Stomach (tissue), 8 donors: ENCODE measurements at regions not wholly inside any gene's neighbourhood (a gene's known extent, or its start where the extent isn't known, plus 50 kb on each side); places are given as distances from the start of the nearest gene placed in this dataset.

Experiments used
- DNase-seq, 2 donors: peaks; one replicate each; pipeline versions ENCODE4 v3.0.0 to v3.0.0-alpha.2; 2013 to 2019
- H3K27ac ChIP-seq, 5 donors: fragments of 200-600 bp in 4 of 5; sonication (generic) in 4 of 5; one replicate each; pipeline ENCODE4 v1.5.1; 2013 to 2019; ENCODE audit warnings: mild to moderate bottlenecking in 1 of 5, moderate library complexity in 1 of 5
- H3K27me3 ChIP-seq, 3 donors: fragments of 200-600 bp; sonication (generic); one replicate each; pipeline ENCODE4 v1.5.1; 2017 to 2019; ENCODE audit warnings: mixed run types in 1 of 3
- H3K36me3 ChIP-seq, 4 donors: fragments of 200-600 bp; sonication (generic); 1 replicate in 3 of 4; 2 replicates in 1 of 4; pipeline ENCODE4 v1.5.1; 2016 to 2019
- H3K4me1 ChIP-seq, 4 donors: fragments of 200-600 bp; sonication (generic); one replicate each; pipeline ENCODE4 v1.5.1; 2016 to 2019
- H3K4me3 ChIP-seq, 4 donors: fragments of 200-600 bp; sonication (generic) in 3 of 4; one replicate each; pipeline ENCODE4 v1.5.1; 2016 to 2019; ENCODE audit warnings: mild to moderate bottlenecking in 1 of 4
- H3K9me3 ChIP-seq, 4 donors: fragments of 200-600 bp; sonication (generic); one replicate each; pipeline ENCODE4 v1.5.1; 2016 to 2019
- CTCF ChIP-seq, 7 experiments: fragments of 450-650 bp in 4 of 7; fragments of 200-600 bp in 3 of 7; sonication (generic) in 3 of 7; IDR thresholded peaks; one replicate each; pipeline ENCODE4 v1.5.1; 2016 to 2019; ENCODE audit warnings: antibody characterized with exemption in 7 of 7, control low read depth in 2 of 7, mild to moderate bottlenecking in 1 of 7
- EP300 ChIP-seq: sonication (generic); formaldehyde crosslinking; IDR thresholded peaks from one replicate; pipeline ENCODE4 v1.6.1; 2017; ENCODE audit warnings: antibody characterized with exemption
- POLR2A ChIP-seq, 4 donors: fragments of 450-650 bp; IDR thresholded peaks; one replicate each; pipeline ENCODE4 v1.6.1; 2016; ENCODE audit warnings: antibody characterized with exemption in 4 of 4, control low read depth in 2 of 4, mild to moderate bottlenecking in 1 of 4, moderate library complexity in 1 of 4
- POLR2AphosphoS5 ChIP-seq, 3 donors: sonication (generic); formaldehyde crosslinking; IDR thresholded peaks; one replicate each; pipeline ENCODE4 v1.6.1; 2016; ENCODE audit warnings: antibody characterized with exemption in 3 of 3
- WGBS, 5 donors: extraction: QIAGEN DNeasy Blood & Tissue Kit in 3 of 5; methylation state at CpG; one replicate each; pipeline versions ENCODE4 v1.1.5 to v1.1.7; 2013 to 2018; 5-methylcytosine and 5-hydroxymethylcytosine counted together
- intact Hi-C: fragments of 100-400 bp; cut with DNase I; formaldehyde crosslinking; loops from one replicate; pipeline ENCODE4 v1.15.1; 2023; ENCODE audit warnings: low total_unique reads
- donor health status: healthy with polysubstance abuse.
- donor health status: Bipolar disorder and iron deficiency.
- donor health status: healthy.

- DNase-seq, result no peak
- Histone ChIP-seq H3K4me1 (no peaks in the 10 kb centered on the region), H3K27me3 (no peaks in the 10 kb centered on the region), H3K9me3 (peaks cover 0 to 26% (median 8%) of the 10 kb centered on the region in 4 donors), H3K27ac (no peak overlapping the region), H3K36me3 (no peaks in the 10 kb centered on the region), H3K4me3 (no peak overlapping the region)
- TF ChIP-seq POLR2A (IDR thresholded peaks at IDR 0.05) (no peak), EP300 (no peak), POLR2AphosphoS5 (IDR thresholded peaks at IDR 0.05) (no peak), CTCF (IDR thresholded peaks at IDR 0.05) (no peak)
- WGBS, 5 donors, result 73 to 79% (median 75%) methylated on average over 4 of the region's 4 CpGs
- intact Hi-C loops, result no loop called here
Measured at GRCh38 chr10:112027731-112028280, 155.8 kb downstream of the GPAM start.

GRCh38 chr10:112030431-112030830 is 153.1 kb downstream of the GPAM start:
- Histone ChIP-seq H3K27ac (no peak overlapping the region), H3K36me3 (no peaks in the 10 kb centered on the region), H3K4me3 (no peak overlapping the region), H3K9me3 (peaks cover 0 to 33% (median 10%) of the 10 kb centered on the region in 4 donors), H3K4me1 (no peaks in the 10 kb centered on the region), H3K27me3 (no peaks in the 10 kb centered on the region)
- intact Hi-C loops, result no loop called here
- WGBS, 5 donors, result 62 to 75% (median 70%) methylated on average over 2 of the region's 2 CpGs
- DNase-seq, result no peak
- TF ChIP-seq POLR2AphosphoS5 (IDR thresholded peaks at IDR 0.05) (no peak), CTCF (IDR thresholded peaks at IDR 0.05) (no peak), POLR2A (IDR thresholded peaks at IDR 0.05) (no peak), EP300 (no peak)

- H3K27me3 ChIP-seq, result no peaks in the 10 kb centered on the region
- DNase-seq, result no peak
- no peaks in the 10 kb centered on the region for H3K9me3 ChIP-seq
- no peaks in the 10 kb centered on the region for H3K4me1 ChIP-seq
- WGBS, 5 donors, result 72 to 86% (median 77%) methylated on average over 3 of the region's 3 CpGs
- H3K27ac ChIP-seq, result no peak overlapping the region
- H3K36me3 ChIP-seq, result no peaks in the 10 kb centered on the region
- intact Hi-C loops, result no loop called here
- no peak overlapping the region for H3K4me3 ChIP-seq
- TF ChIP-seq EP300 (no peak), POLR2A (IDR thresholded peaks at IDR 0.05) (no peak), POLR2AphosphoS5 (IDR thresholded peaks at IDR 0.05) (no peak), CTCF (IDR thresholded peaks at IDR 0.05) (no peak)
Measured at GRCh38 chr10:112039823-112040222, 143.7 kb downstream of the GPAM start.

- WGBS, 5 donors, result 72 to 90% (median 84%) methylated on average over 3 of the region's 3 CpGs
- Histone ChIP-seq H3K27me3 (no peaks in the 10 kb centered on the region), H3K4me3 (no peak overlapping the region), H3K9me3 (no peaks in the 10 kb centered on the region), H3K27ac (no peak overlapping the region), H3K4me1 (no peaks in the 10 kb centered on the region), H3K36me3 (no peaks in the 10 kb centered on the region)
- intact Hi-C loops, result no loop called here
- no peak for DNase-seq
- TF ChIP-seq CTCF (IDR thresholded peaks at IDR 0.05) (no peak), POLR2A (IDR thresholded peaks at IDR 0.05) (no peak), EP300 (no peak), POLR2AphosphoS5 (IDR thresholded peaks at IDR 0.05) (no peak)
Measured at GRCh38 chr10:112040696-112041095, 142.9 kb downstream of the GPAM start.
